ENCODE measurements at regions not wholly inside any gene's neighbourhood (a gene's known extent, or its start where the extent isn't known, plus 50 kb on each side); places are given as distances from the start of the nearest gene placed in this dataset.

DNA sequence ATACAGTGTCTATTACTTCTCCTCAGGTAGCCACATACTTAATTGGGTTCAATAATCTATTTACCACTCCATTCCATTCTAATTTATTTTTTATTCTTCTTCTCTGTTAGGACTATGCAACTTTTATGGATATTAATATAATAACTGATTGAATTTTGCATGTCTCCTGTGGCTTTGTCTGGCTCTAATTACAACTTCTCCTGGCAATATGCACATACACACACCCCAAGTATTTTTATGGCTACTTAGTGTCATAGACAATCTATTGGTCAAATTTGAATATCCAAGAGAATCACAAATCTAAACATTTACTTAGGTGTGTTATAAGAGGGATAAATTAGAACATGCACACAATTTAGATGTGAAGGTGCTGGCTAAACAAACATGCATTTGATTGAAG lies 73.1 kb downstream of the BOD1L2 start:
- no peaks in the 10 kb centered on the region for H3K9me3 ChIP-seq
- no peaks in the 10 kb centered on the region for H3K36me3 ChIP-seq
- no peak overlapping the region for H3K4me3 ChIP-seq (ENCODE audit: low read depth, low read length)

DNA sequence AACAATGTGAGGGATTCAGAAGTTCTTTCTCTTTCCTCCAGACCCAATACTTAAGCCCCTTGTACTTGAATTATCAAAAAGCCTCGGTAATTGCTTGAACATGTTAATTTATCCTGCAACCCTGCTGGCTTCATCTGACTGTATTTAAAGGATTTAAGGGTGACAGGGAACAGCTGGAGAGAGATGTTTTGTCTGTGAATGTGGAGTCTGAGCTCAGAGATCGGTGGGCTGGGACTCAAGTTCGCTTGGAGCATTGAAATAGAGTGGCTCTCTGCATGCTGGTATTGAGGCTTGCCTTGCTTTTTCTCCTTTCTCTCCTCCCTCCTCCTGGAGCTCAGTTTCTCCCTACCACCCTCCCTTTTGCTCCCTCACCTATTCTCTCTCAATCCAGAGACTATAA lies 73.6 kb downstream of the BOD1L2 start:
- no peaks in the 10 kb centered on the region for H3K27me3 ChIP-seq
- H3K4me3 ChIP-seq (ENCODE audit: low read depth, low read length) = no peak overlapping the region
- no peaks in the 10 kb centered on the region for H3K9me3 ChIP-seq
- TF ChIP-seq, protein P1, sequence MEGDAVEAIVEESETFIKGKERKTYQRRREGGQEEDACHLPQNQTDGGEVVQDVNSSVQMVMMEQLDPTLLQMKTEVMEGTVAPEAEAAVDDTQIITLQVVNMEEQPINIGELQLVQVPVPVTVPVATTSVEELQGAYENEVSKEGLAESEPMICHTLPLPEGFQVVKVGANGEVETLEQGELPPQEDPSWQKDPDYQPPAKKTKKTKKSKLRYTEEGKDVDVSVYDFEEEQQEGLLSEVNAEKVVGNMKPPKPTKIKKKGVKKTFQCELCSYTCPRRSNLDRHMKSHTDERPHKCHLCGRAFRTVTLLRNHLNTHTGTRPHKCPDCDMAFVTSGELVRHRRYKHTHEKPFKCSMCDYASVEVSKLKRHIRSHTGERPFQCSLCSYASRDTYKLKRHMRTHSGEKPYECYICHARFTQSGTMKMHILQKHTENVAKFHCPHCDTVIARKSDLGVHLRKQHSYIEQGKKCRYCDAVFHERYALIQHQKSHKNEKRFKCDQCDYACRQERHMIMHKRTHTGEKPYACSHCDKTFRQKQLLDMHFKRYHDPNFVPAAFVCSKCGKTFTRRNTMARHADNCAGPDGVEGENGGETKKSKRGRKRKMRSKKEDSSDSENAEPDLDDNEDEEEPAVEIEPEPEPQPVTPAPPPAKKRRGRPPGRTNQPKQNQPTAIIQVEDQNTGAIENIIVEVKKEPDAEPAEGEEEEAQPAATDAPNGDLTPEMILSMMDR (IDR thresholded peaks at IDR 0.05; ENCODE audit: low read depth, low read length) = no peak
- H3K36me3 ChIP-seq = no peaks in the 10 kb centered on the region
- H3K4me1 ChIP-seq = no peaks in the 10 kb centered on the region
- no peak for DNase-seq

More for the DNA sequence above, 73.1 kb downstream of the BOD1L2 start:
- TF ChIP-seq, protein P1 (IDR thresholded peaks at IDR 0.05; ENCODE audit: low read depth, low read length) = no peak
- Histone ChIP-seq H3K4me1 (no peaks in the 10 kb centered on the region), H3K27me3 (no peaks in the 10 kb centered on the region)
- DNase-seq = no peak

DNA sequence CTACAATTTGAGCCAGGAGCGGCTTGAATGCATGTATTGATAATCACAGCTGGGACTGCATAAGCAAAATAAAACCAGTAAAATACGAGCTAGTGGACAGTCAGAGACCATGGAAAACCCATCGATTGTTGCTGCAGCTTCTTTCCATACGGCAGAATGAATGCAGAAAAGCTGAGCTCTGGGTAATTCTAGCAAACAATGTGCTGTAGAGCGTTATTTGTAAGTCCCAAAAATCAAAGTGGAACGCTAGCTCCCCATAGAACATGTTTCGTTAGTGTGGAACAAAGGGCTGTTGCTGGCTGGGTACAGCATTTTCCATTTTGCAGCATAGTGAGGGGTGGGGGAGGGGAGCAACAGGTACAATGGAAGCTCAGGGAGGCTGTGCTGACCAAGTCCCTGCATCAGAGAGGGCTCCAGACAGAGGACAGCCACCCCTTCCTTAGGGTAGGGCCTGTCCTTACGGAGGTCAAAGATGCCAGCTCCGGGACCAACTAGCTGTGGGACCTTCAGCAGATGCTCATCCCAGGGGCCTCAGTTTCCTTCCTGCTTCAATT lies 74.1 kb downstream of the BOD1L2 start:
- TF ChIP-seq, protein P1 (IDR thresholded peaks at IDR 0.05; ENCODE audit: low read depth, low read length) = no peak
- H3K9me3 ChIP-seq = no peaks in the 10 kb centered on the region
- H3K4me1 ChIP-seq = no peaks in the 10 kb centered on the region
- no peaks in the 10 kb centered on the region for H3K27me3 ChIP-seq
- H3K36me3 ChIP-seq = no peaks in the 10 kb centered on the region
- H3K4me3 ChIP-seq (ENCODE audit: low read depth, low read length) = no peak overlapping the region
- no peak for DNase-seq

DNA sequence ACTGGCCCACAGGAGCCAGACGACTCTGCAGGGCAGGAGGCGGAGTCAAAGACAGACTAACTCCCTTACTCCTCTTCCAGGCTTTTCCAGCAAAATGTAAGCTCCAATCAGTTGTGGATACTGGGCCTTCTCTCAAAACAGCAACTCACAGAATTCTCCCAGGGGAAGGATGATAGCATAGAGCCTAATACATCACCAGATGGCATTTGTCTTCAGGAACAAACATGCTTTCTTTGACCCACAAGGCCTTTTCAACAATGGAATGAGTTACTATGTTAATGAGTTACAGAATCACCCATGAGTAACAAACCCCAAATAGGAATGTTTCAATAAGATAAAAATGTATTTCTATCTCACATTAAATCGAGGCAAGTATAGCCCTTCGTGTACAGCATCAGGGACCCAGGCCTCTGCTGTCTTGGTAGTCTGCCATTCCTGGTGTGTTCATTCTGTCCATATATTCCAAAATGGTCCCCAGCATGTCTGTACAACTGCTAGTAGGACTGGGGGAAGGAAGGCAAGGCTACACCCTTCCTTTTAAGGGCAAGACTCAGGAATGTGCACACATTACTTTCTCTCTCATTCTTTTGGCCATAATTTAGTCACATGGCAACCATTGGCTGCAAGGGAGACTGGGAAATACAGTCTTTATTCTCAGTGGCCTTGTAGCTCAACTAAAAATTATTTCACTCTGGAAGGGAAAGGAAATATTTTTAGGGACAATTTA lies 76.4 kb downstream of the BOD1L2 start:
- no peaks in the 10 kb centered on the region for H3K36me3 ChIP-seq
- TF ChIP-seq, protein P1 (IDR thresholded peaks at IDR 0.05; ENCODE audit: low read depth, low read length) = no peak
- no peak for DNase-seq
- H3K4me3 ChIP-seq (ENCODE audit: low read depth, low read length) = no peak overlapping the region
- no peaks in the 10 kb centered on the region for H3K4me1 ChIP-seq
- no peaks in the 10 kb centered on the region for H3K27me3 ChIP-seq
- no peaks in the 10 kb centered on the region for H3K9me3 ChIP-seq

DNA sequence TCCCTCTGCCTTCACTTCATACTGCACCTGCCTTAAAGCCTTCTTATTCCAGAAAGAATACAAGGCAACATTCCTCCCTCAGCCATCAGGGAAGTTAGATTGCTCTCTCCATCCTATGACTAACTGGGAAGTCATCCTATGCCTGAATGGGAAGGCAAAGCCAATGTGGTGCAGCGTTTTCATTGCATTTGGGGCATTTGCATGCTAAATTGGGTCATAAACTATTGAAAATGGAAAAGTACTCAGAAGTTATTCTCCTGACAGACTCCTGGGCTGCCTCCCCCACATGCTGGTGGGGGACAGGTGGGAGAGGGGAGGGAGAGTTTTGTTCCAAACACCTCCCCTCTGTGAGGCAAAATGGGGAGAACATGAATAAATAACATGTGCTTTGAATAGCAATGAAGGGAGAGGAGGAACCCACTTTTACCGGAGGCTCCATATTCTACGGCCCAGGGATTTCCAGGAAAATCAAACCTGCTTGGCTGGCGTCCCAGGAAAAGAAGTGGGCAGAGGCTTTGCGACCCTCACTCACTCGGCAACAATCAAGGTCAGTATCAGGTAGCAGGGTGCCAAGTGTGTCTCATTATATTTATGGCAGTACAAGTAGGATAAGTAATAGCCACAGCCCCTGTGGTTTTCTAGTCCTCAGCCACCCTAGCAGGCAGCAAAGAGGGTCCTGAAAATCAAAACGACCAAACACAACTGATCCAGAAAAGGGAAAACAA lies 84.1 kb downstream of the BOD1L2 start:
- no peak for DNase-seq
- H3K27me3 ChIP-seq = no peaks in the 10 kb centered on the region
- no peaks in the 10 kb centered on the region for H3K9me3 ChIP-seq
- H3K36me3 ChIP-seq = no peaks in the 10 kb centered on the region
- no peak overlapping the region for H3K4me3 ChIP-seq (ENCODE audit: low read depth, low read length)
- H3K4me1 ChIP-seq = no peaks in the 10 kb centered on the region
- TF ChIP-seq, protein P1 (IDR thresholded peaks at IDR 0.05; ENCODE audit: low read depth, low read length) = no peak

DNA sequence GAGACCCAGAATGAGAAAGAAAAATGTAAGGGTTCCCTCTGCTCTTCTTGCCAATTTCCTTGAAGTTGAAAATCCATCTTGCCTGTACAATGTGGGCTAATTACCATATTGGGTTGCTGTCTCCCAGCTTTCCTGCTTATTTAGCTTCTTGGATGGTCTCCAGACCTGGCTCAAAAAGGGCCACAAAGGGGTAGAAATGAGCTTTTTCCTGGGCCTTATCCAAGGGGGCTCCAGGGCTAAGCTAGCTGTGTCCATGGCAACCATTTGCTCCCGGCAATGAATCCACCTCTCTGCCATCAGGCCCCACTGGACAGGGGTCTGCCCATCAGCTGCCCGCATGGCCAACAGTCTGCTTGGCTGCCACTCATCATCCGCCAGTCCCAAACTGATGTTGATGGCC lies 85.0 kb downstream of the BOD1L2 start:
- DNase-seq = no peak
- Histone ChIP-seq H3K36me3 (no peaks in the 10 kb centered on the region), H3K27me3 (no peaks in the 10 kb centered on the region), H3K4me1 (no peaks in the 10 kb centered on the region), H3K4me3 (ENCODE audit: low read depth, low read length) (no peak overlapping the region), H3K9me3 (no peaks in the 10 kb centered on the region)
- TF ChIP-seq, protein P1 (IDR thresholded peaks at IDR 0.05; ENCODE audit: low read depth, low read length) = no peak
